ENCODE measurements at regions not wholly inside any gene's neighbourhood (a gene's known extent, or its start where the extent isn't known, plus 50 kb on each side); places are given as distances from the start of the nearest gene placed in this dataset.

- no peak for TF ChIP-seq EP300 (IDR thresholded peaks at IDR 0.05; ENCODE audit: low read depth)
- TF ChIP-seq CTCF (IDR thresholded peaks at IDR 0.05), result no peak
- no peak for TF ChIP-seq POLR2A (IDR thresholded peaks at IDR 0.05)
Observed at GRCh38 chr7:142391191-142391992, 133.5 kb upstream of the PRSS58 start.
